H1 (cell line): ENCODE measurements at regions not wholly inside any gene's neighbourhood (a gene's known extent, or its start where the extent isn't known, plus 50 kb on each side); places are given as distances from the start of the nearest gene placed in this dataset.

Source experiments
- CTCF ChIA-PET: fragments of 300-600 bp; sonication (Branson Sonifier 250); formaldehyde crosslinking; loops from one replicate; lab custom pipeline; 2021; ENCODE audit not compliant: partially characterized antibody; lab: Charles Lee
- POLR2A ChIA-PET: fragments of 300-600 bp; sonication (Branson Sonifier 250); formaldehyde crosslinking; loops from one replicate; lab custom pipeline; 2021; ENCODE audit warnings: inconsistent platforms; ENCODE audit not compliant: partially characterized antibody; lab: Charles Lee
- DNase-seq, 2 experiments: peaks; one replicate each; pipeline versions ENCODE4 v3.0.0 to v3.0.0-alpha.2; 2010 to 2022; ENCODE audit warnings: low spot score in 2 of 2, low read depth in 1 of 2, mixed read lengths in 1 of 2
- FAIRE-seq: peaks from 2 replicates; lab custom pipeline; 2011; peaks lifted over from hg19 to GRCh38; lab: Jason Lieb, UNC
- H2AFZ ChIP-seq: 2 replicates; pipeline ENCODE4 v1.8.1; 2012; ENCODE audit warnings: low read length, inconsistent platforms
- H2AK5ac ChIP-seq: 2 replicates; pipeline ENCODE4 v1.6.1; 2013; ENCODE audit warnings: low read depth, low read length
- H2BK120ac ChIP-seq: replicated peaks from 2 replicates; pipeline ENCODE3; 2013; ENCODE audit warnings: low read depth, low read length, inconsistent platforms
- H2BK12ac ChIP-seq: 2 replicates; pipeline ENCODE4 v1.6.1; 2013; ENCODE audit warnings: low read depth, low read length
- H2BK15ac ChIP-seq: 2 replicates; pipeline ENCODE4 v1.6.1; 2013; ENCODE audit warnings: low read length
- H2BK20ac ChIP-seq: 2 replicates; pipeline ENCODE4 v1.6.1; 2013; ENCODE audit warnings: low read length
- H2BK5ac ChIP-seq: 2 replicates; pipeline ENCODE4 v1.6.1; 2013; ENCODE audit warnings: low read depth, low read length
- H3K14ac ChIP-seq: 2 replicates; pipeline ENCODE4 v1.6.1; 2013; ENCODE audit warnings: inconsistent platforms; ENCODE audit not compliant: insufficient read length
- H3K18ac ChIP-seq: 2 replicates; pipeline ENCODE4 v1.6.1; 2013; ENCODE audit warnings: low read length; ENCODE audit errors: extremely low read depth
- H3K23ac ChIP-seq: 2 replicates; pipeline ENCODE4 v1.6.1; 2013; ENCODE audit warnings: inconsistent platforms; ENCODE audit not compliant: insufficient read length
- H3K23me2 ChIP-seq: 2 replicates; pipeline ENCODE4 v1.6.1; 2013; ENCODE audit warnings: low read depth, low read length
- H3K27ac ChIP-seq: 2 replicates; pipeline ENCODE4 v1.6.1; 2011; ENCODE audit warnings: low read depth, low read length, inconsistent platforms
- H3K27me3 ChIP-seq, 4 experiments: replicated peaks in 1 of 4; 1 replicate in 1 of 4; 2 replicates in 3 of 4; pipeline versions ENCODE4 v1.6.1 to v1.8.1; 2011 to 2013; ENCODE audit warnings: low read length in 3 of 4, mild to moderate bottlenecking in 3 of 4, inconsistent platforms in 2 of 4, mixed read lengths in 2 of 4, moderate library complexity in 1 of 4; ENCODE audit not compliant: control insufficient read depth in 3 of 4, insufficient read depth in 3 of 4; ENCODE audit errors: extremely low read depth in 1 of 4
- H3K36me3 ChIP-seq, 4 experiments: 2 replicates each; pipeline versions ENCODE4 v1.6.1 to v1.8.1; 2011 to 2013; ENCODE audit warnings: mild to moderate bottlenecking in 4 of 4, low read length in 3 of 4, moderate library complexity in 2 of 4, control low read depth in 1 of 4, inconsistent platforms in 1 of 4; ENCODE audit not compliant: insufficient read depth in 4 of 4, control insufficient read depth in 2 of 4
- H3K4ac ChIP-seq: replicated peaks from 2 replicates; pipeline ENCODE3; 2013; ENCODE audit warnings: low read length, low read depth, mixed read lengths, inconsistent platforms; ENCODE audit not compliant: insufficient read length
- H3K4me1 ChIP-seq, 4 experiments: replicated peaks in 1 of 4; 1 replicate in 1 of 4; 2 replicates in 3 of 4; pipeline versions ENCODE4 v1.6.1 to v1.8.1; 2011 to 2013; ENCODE audit warnings: low read length in 3 of 4, inconsistent platforms in 2 of 4, mixed read lengths in 1 of 4; ENCODE audit not compliant: insufficient read depth in 4 of 4, control insufficient read depth in 3 of 4
- H3K4me2 ChIP-seq, 2 experiments: 2 replicates each; pipeline versions ENCODE4 v1.6.1 to v1.8.1; 2011 to 2013; ENCODE audit warnings: low read depth in 2 of 2, low read length in 2 of 2, control low read depth in 1 of 2, inconsistent platforms in 1 of 2, mild to moderate bottlenecking in 1 of 2; ENCODE audit not compliant: insufficient read depth in 1 of 2
- H3K4me3 ChIP-seq, 4 experiments: fragments of 200-600, 300-600 bp in 1 of 4; sonication (generic), shearing (Covaris generic), sonication (Bioruptor Twin) in 1 of 4; 2 replicates each; pipeline versions ENCODE4 v1.5.1 to v1.8.1; 2011 to 2016; ENCODE audit warnings: low read length in 4 of 4, low read depth in 3 of 4, control low read depth in 2 of 4, inconsistent platforms in 2 of 4, mild to moderate bottlenecking in 2 of 4, mixed read lengths in 1 of 4, moderate library complexity in 1 of 4; ENCODE audit not compliant: insufficient read depth in 2 of 4; ENCODE audit errors: extremely low read depth in 1 of 4
- H3K56ac ChIP-seq: replicated peaks from 2 replicates; pipeline ENCODE3; 2013; ENCODE audit warnings: low read depth, mild to moderate bottlenecking, mixed read lengths, low read length, inconsistent platforms; ENCODE audit not compliant: insufficient read length
- H3K79me1 ChIP-seq: 2 replicates; pipeline ENCODE4 v1.6.1; 2013; ENCODE audit warnings: low read depth, low read length, control low read depth
- H3K79me2 ChIP-seq, 2 experiments: 2 replicates each; pipeline versions ENCODE4 v1.6.1 to v1.8.1; 2012 to 2013; ENCODE audit warnings: low read length in 2 of 2, mild to moderate bottlenecking in 2 of 2, inconsistent platforms in 1 of 2; ENCODE audit not compliant: insufficient read depth in 2 of 2, control insufficient read depth in 1 of 2
- H3K9ac ChIP-seq, 4 experiments: replicated peaks in 1 of 4; 1 replicate in 1 of 4; 2 replicates in 3 of 4; pipeline versions ENCODE4 v1.6.1 to v1.8.1; 2011 to 2013; ENCODE audit warnings: low read depth in 3 of 4, low read length in 3 of 4, control low read depth in 2 of 4, mild to moderate bottlenecking in 2 of 4, moderate library complexity in 2 of 4, inconsistent platforms in 1 of 4; ENCODE audit errors: extremely low read depth in 1 of 4
- H3K9me3 ChIP-seq, 2 experiments: 2 replicates each; pipeline versions ENCODE4 v1.6.1 to v1.8.1; 2012 to 2013; ENCODE audit warnings: mild to moderate bottlenecking in 2 of 2, moderate library complexity in 2 of 2, control low read depth in 1 of 2, inconsistent platforms in 1 of 2, low read depth in 1 of 2, low read length in 1 of 2, mixed read lengths in 1 of 2; ENCODE audit not compliant: insufficient read depth in 2 of 2
- H4K20me1 ChIP-seq, 2 experiments: replicated peaks in 1 of 2; 2 replicates each; pipeline versions ENCODE3 to v1.8.1; 2011 to 2013; ENCODE audit warnings: inconsistent platforms in 2 of 2, low read length in 2 of 2, mild to moderate bottlenecking in 1 of 2; ENCODE audit not compliant: insufficient read depth in 2 of 2, control insufficient read depth in 1 of 2
- H4K5ac ChIP-seq: 2 replicates; pipeline ENCODE4 v1.6.1; 2013; ENCODE audit warnings: low read length, low read depth, mixed read lengths, inconsistent platforms; ENCODE audit not compliant: insufficient read length
- H4K8ac ChIP-seq: 2 replicates; pipeline ENCODE4 v1.8.0; 2013; ENCODE audit warnings: mild to moderate bottlenecking, moderate library complexity, low read length, inconsistent platforms; ENCODE audit not compliant: insufficient read depth; ENCODE audit errors: extremely low read depth
- H4K91ac ChIP-seq: replicated peaks from 2 replicates; pipeline ENCODE3; 2013; ENCODE audit warnings: low read length, mixed read lengths, inconsistent platforms; ENCODE audit not compliant: insufficient read length
- WGBS, 2 experiments: shearing (Covaris generic) in 1 of 2; methylation state at CpG; one replicate each; pipeline versions ENCODE4 v1.1.6 to v1.1.7; 2013 to 2015; ENCODE audit warnings: low lambda C conversion rate in 2 of 2, mixed read lengths in 2 of 2, inconsistent platforms in 1 of 2, low coverage in 1 of 2, missing lambda C conversion rate in 1 of 2; ENCODE audit not compliant: insufficient replicate concordance in 2 of 2, insufficient coverage in 1 of 2, insufficient read length in 1 of 2; ENCODE audit errors: extremely low coverage in 1 of 2, missing lambda C conversion rate in 1 of 2; 5-methylcytosine and 5-hydroxymethylcytosine counted together
- TF ChIP-seq, protein P1 (sequence below): IDR thresholded peaks from 2 replicates; pipeline ENCODE4 v1.6.1; 2011; ENCODE audit warnings: low read length, improper control_type of control experiment

- Histone ChIP-seq H3K23ac (no peak overlapping the region), H3K9ac (no peak overlapping the region), H3K27ac (no peak overlapping the region), H3K56ac (no peak overlapping the region), H3K18ac (no peak overlapping the region), H3K4ac (no peak overlapping the region), H3K79me2 (no peaks in the 10 kb centered on the region), H2BK5ac (no peak overlapping the region), H3K27me3 (no peaks in the 10 kb centered on the region), H4K8ac (no peak overlapping the region), H2AFZ (no peak overlapping the region), H4K5ac (no peak overlapping the region), H2BK15ac (no peak overlapping the region), H3K4me1 (no peaks in the 10 kb centered on the region), H3K23me2 (no peaks in the 10 kb centered on the region), H4K91ac (no peak overlapping the region), H2BK120ac (no peak overlapping the region), H3K4me3 (no peak overlapping the region), H3K9me3 (no peaks in the 10 kb centered on the region), H3K79me1 (no peaks in the 10 kb centered on the region), H2BK12ac (no peak overlapping the region), H2BK20ac (no peak overlapping the region), H4K20me1 (no peaks in the 10 kb centered on the region), H2AK5ac (no peak overlapping the region), H3K4me2 (no peak overlapping the region), H3K36me3 (no peaks in the 10 kb centered on the region), H3K14ac (no peak overlapping the region)
- DNase-seq (no peak), FAIRE-seq (no peak)
- CTCF ChIA-PET = interaction anchor here (1.2 kb wide), 1 partner anchor 229 kb away, joined by 3 read pairs; no protein-coding TSS in a partner anchor
- WGBS, 2 experiments = 96% methylated on average over 4 of the region's 4 CpGs; no CpG with 5 or more reads in 1 of the 2 experiments
- POLR2A ChIA-PET = no interaction called here
- TF ChIP-seq, protein P1, sequence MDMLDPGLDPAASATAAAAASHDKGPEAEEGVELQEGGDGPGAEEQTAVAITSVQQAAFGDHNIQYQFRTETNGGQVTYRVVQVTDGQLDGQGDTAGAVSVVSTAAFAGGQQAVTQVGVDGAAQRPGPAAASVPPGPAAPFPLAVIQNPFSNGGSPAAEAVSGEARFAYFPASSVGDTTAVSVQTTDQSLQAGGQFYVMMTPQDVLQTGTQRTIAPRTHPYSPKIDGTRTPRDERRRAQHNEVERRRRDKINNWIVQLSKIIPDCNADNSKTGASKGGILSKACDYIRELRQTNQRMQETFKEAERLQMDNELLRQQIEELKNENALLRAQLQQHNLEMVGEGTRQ = no peak
Measured at GRCh38 chr4:133550436-133550835, 401.3 kb downstream of the PCDH10 start.
